ENCODE measurements at regions not wholly inside any gene's neighbourhood (a gene's known extent, or its start where the extent isn't known, plus 50 kb on each side); places are given as distances from the start of the nearest gene placed in this dataset.

- TF ChIP-seq CTCF (optimal IDR thresholded peaks at IDR 0.05 in 1 of 3, IDR thresholded peaks at IDR 0.05 in 1 of 3, conservative IDR thresholded peaks at IDR 0.05 in 1 of 3; ENCODE audit: extremely low read depth in 1 of 3, insufficient read depth in 2 of 3, low read length in 3 of 3) = no peak
- TF ChIP-seq EZH2 (IDR thresholded peaks at IDR 0.05; ENCODE audit: low read length) = no peak
Observed at GRCh38 chr5:84821924-84822323, 437.2 kb upstream of the EDIL3 start.
